ENCODE measurements at regions not wholly inside any gene's neighbourhood (a gene's known extent, or its start where the extent isn't known, plus 50 kb on each side); places are given as distances from the start of the nearest gene placed in this dataset.
"Not testable (repeated sequence)": the region's sequence is repeated elsewhere in the genome, so short reads cannot be mapped to it uniquely, and the experiment has no call there.

DNA sequence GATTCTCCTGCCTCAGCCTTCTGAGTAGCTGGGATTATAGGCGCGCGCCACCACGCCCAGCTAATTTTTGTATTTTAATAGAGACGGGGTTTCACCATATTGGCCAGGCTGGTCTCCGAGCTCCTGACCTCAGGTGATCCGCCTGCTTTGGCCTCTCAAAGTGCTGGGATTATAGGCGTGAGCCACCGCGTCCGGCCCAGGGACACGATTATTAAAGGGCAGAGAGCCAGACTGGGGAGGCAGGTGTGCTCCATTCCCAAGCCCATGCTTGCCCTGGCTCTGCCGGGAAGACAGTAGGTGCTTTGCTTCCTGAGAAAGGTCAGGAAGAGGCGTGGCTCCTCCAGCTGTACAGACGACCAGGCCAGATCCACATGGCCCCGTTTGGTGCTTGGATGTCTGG lies 86.3 kb upstream of the SYT13 start:
- not testable (repeated sequence) for TF ChIP-seq CTCF, POLR2A (IDR thresholded peaks at IDR 0.05)

All from suprapubic skin (tissue), 3 donors.